Erythroblast (primary cell): ENCODE measurements at regions not wholly inside any gene's neighbourhood (a gene's known extent, or its start where the extent isn't known, plus 50 kb on each side); places are given as distances from the start of the nearest gene placed in this dataset.

Experiments used
- GATA1 ChIP-seq: IDR thresholded peaks from 2 replicates; pipeline ENCODE4 v1.6.1; 2011; ENCODE audit warnings: low read depth, mild to moderate bottlenecking, control low read depth, low read length, moderate library complexity
- POLR2A ChIP-seq: IDR thresholded peaks from 2 replicates; pipeline ENCODE4 v1.6.1; 2011; ENCODE audit warnings: mild to moderate bottlenecking, low read length

DNA sequence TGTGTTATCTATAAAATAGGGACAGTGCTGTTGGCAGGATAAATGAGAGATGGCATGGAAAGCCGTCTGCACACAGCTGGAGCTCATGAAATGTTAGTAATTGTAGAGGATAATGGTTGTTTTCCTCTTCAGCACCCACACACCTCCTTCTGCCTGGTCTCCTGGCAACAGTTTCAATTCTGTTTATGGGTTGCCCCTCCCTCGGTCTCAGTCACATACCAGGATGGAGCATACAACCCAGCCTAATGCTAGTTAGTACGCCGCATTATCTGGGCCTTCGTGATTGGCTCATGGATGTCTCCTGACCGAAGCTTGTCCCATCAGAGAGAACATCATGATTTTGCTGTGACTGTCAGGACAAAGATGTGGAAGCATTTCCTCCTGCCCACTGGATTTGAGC lies 126.2 kb upstream of the WSCD1 start:
- TF ChIP-seq POLR2A, result no peak
- no peak for TF ChIP-seq GATA1
